ENCODE measurements at regions not wholly inside any gene's neighbourhood (a gene's known extent, or its start where the extent isn't known, plus 50 kb on each side); places are given as distances from the start of the nearest gene placed in this dataset.

GRCh38 chr14:49364752-49365117, 221.4 kb downstream of the RPS29 start:
- TF ChIP-seq REST (IDR thresholded peaks at IDR 0.05) (no peak), MAX (IDR thresholded peaks at IDR 0.05) (no peak), RAD21 (IDR thresholded peaks at IDR 0.05) (no peak), ZBTB33 (IDR thresholded peaks at IDR 0.05) (no peak), YY1 (IDR thresholded peaks at IDR 0.05) (no peak), NR2F2 (IDR thresholded peaks at IDR 0.05) (peak; percentile 53)
- TF ChIP-seq, protein P1, sequence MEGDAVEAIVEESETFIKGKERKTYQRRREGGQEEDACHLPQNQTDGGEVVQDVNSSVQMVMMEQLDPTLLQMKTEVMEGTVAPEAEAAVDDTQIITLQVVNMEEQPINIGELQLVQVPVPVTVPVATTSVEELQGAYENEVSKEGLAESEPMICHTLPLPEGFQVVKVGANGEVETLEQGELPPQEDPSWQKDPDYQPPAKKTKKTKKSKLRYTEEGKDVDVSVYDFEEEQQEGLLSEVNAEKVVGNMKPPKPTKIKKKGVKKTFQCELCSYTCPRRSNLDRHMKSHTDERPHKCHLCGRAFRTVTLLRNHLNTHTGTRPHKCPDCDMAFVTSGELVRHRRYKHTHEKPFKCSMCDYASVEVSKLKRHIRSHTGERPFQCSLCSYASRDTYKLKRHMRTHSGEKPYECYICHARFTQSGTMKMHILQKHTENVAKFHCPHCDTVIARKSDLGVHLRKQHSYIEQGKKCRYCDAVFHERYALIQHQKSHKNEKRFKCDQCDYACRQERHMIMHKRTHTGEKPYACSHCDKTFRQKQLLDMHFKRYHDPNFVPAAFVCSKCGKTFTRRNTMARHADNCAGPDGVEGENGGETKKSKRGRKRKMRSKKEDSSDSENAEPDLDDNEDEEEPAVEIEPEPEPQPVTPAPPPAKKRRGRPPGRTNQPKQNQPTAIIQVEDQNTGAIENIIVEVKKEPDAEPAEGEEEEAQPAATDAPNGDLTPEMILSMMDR (IDR thresholded peaks at IDR 0.05; ENCODE audit: low read depth, low read length, missing input control) = no peak
- TF ChIP-seq, protein P2, sequence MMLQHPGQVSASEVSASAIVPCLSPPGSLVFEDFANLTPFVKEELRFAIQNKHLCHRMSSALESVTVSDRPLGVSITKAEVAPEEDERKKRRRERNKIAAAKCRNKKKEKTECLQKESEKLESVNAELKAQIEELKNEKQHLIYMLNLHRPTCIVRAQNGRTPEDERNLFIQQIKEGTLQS (IDR thresholded peaks at IDR 0.05) = no peak
